ENCODE measurements at regions not wholly inside any gene's neighbourhood (a gene's known extent, or its start where the extent isn't known, plus 50 kb on each side); places are given as distances from the start of the nearest gene placed in this dataset.

- TF ChIP-seq ZBTB43 (CRISPR knock-in tag; IDR thresholded peaks at IDR 0.05) (no peak), E2F4 (CRISPR knock-in tag; IDR thresholded peaks at IDR 0.05; ENCODE audit: borderline replicate concordance, low read depth) (no peak), TEAD4 (CRISPR knock-in tag; IDR thresholded peaks at IDR 0.05) (no peak), CTCF (IDR thresholded peaks at IDR 0.05) (no peak), ESRRA (CRISPR knock-in tag; IDR thresholded peaks at IDR 0.05; ENCODE audit: borderline replicate concordance) (no peak), TCF7 (CRISPR knock-in tag; IDR thresholded peaks at IDR 0.05; ENCODE audit: low read depth) (no peak), SOX15 (CRISPR knock-in tag; IDR thresholded peaks at IDR 0.05) (no peak)
Observed at GRCh38 chr3:177358977-177359592, 161.8 kb upstream of the TBL1XR1 start.
